ENCODE measurements at regions not wholly inside any gene's neighbourhood (a gene's known extent, or its start where the extent isn't known, plus 50 kb on each side); places are given as distances from the start of the nearest gene placed in this dataset.
A peak's percentile ranks its signal among the peaks of the same experiment; 100 is the strongest.
"Not testable (repeated sequence)": the region's sequence is repeated elsewhere in the genome, so short reads cannot be mapped to it uniquely, and the experiment has no call there.

DNA sequence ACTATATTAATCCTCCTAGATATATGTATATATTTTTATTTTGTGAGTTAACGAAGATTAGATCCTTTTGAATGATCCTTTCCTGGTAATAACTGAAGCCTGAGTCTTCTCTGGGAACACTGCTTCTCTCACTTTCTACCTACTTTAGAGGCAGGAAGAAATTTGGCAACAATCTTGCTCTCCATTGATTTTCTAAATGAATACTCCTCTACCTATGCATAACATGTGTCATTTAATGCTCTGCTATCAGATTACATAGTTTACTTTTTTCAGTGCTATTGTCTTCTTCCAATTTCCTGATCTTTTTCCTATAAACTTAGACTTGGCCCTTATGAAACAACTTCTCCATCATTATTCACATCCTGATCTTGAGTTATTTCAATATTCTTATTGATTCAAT, 60.4 kb upstream of the PDHA2 start:
- no peak for DNase-seq (ENCODE audit: low spot score)

DNA sequence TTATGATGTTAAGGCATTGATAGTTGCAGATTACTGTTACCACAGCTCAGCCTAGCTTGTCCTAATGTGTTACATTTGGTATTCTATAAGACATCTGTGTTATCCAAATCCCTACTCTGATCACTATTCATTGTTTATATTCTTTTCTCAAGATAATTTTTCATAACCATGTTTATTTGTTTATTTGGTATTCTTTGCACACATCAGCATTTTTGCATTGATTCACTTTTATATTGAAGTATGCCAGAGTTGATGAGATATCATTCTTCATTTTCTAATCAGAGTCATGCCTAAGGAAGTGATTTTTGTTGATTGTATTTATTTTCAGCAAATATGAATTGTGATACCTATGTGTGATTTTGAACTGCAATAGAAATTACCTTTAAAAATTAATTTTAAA, 61.2 kb upstream of the PDHA2 start:
- DNase-seq (ENCODE audit: low spot score), result no peak

DNA sequence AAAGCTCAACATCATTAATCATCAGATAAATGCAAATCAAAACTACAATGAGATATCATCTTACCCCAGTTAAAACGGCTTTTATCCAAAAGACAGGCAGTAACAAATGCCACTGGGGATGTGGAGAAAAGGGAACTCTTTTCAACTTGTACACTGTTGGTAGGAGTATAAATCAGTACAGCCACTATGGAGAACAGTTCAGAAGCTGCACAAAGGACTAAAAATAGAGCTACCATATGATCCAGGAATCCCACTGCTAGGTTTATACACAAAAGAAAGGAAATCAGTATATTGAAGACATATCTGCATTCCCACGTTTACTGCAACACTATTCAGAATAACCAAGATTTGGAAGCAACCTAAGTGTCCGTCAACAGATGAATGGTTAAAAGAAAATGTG, 69.3 kb upstream of the PDHA2 start:
- DNase-seq (ENCODE audit: low spot score), result not testable (repeated sequence)

DNA sequence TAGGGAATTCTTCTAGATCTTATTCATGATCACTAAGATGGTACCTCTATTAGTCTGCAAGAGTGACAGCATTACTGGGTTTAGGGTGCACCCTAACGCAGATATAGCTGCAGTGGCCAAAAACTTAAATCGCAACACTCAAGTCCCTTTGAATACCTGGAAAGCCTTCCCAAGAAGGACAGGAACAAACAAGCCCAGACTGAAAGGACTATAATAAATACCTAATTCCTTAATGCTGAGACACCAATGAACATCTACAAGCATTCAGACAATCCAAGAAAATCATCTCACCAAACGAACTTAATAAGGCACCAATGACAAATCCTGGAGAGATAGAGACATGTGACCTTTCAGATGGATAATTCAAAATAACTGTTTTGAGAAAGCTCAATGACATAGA, 74.9 kb upstream of the PDHA2 start:
- DNase-seq (ENCODE audit: low spot score), result no peak

DNA sequence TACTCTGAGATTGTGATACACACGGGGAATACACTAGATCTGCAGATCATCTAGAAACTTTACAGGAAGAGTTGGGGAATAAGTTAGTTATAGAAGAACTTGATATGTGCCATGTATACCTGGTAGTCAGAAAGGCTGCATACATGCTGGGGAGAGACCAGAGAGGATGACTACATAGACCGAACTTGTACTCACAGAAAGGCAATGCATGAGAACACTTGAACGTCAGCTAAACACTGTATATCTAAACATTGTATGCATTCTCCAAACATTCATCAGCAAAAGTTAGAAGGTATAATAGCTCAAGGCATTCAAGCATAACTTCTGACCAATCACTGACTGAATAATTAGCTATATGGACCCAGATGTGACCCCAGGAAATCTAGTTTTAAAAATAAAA, 78.0 kb upstream of the PDHA2 start:
- DNase-seq (ENCODE audit: low spot score), result no peak

DNA sequence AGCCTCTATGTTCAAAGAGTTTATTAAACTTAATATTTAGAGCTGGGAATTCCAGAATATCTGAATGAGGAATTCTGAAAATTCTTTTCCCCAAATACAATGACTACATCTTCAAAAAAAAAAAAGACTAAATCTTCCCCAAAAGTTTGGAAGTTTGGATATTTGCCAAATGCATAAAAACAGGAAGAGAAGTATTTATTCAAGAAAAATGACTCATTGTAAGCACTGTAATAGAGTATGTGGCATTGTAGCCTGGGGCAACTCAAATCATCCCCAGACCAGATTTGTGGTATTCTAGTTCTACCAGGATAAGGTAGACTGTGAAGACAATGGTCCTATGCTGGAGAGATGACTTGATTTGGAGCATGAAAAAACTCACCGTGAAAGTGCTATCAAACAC, 78.5 kb upstream of the PDHA2 start:
- DNase-seq (ENCODE audit: low spot score), result peak; percentile 13

DNA sequence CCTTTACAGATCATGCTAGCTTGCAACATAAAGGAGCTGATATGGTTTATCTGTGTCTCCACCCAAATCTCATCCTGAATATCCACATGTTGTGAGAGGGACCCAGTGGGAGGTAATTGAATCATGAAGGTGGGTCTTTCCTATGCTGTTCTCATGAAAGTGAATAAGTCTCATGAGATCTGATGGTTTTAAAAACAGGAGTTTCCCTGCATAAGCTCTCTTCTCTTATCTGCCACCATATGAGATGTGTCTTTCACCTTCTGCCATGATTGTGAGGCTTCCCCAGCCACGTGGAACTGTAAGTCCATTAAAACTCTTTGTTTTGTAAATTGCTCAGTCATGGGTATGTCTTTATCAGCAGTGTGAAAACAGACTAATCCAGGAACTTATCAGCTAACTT, 79.2 kb upstream of the PDHA2 start:
- DNase-seq (ENCODE audit: low spot score), result not testable (repeated sequence)

DNA sequence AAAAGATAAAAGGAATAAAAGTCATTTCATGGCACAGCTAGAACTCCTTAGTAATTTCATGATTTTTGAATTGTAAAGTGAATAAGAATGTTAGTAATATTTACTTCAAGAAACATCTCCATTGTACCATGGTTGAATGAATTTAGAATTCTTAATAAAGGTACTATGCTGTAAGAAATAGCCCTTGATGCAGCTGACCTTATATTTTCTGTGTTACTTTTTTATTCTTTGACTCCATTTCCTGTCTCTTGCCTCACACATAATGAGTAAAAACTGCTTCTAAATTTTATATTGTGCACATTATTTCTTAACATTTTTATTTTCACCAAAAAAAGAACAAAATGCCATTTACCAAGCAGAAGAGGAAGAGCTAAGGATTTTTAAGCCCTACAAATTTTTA, 81.9 kb upstream of the PDHA2 start:
- DNase-seq (ENCODE audit: low spot score), result no peak

DNA sequence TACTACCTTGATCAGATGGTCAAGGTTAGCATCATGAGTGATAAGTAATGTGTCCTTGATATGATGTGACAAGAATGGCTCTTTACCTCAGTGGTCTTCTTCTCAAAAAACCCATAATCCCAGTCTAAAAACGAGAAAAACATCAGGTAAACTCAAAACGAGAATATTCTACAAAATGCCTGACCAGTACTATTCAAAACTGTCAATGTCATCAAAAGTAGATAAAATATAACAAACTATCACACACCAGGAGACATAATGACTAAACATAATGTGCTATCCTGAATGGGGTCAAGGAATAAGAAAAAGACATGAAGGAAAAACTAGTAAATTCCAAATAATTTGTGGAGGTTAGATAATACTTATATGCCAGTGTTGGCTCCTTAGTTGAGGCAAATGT, 85.2 kb upstream of the PDHA2 start:
- no peak for DNase-seq (ENCODE audit: low spot score)

DNA sequence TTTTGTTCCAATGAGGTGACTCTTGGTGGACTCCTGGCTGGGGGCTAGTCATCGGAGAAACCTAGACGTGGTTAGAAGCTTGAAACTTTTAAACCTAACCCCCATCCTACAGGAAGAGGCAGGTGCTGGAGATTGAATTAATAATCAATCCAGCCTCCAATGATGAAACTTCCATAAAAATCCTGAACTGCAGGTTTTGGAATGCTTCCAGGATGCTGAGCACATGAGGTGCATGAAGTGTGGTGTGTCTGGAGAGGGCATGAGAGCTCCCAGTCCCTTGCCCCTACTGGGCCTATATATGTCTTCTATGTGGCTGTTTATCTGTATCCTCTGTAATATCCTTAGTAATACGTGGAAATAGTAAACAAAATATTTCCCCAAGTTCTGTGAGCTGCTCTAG, 90.7 kb upstream of the PDHA2 start:
- no peak for DNase-seq (ENCODE audit: low spot score)

DNA sequence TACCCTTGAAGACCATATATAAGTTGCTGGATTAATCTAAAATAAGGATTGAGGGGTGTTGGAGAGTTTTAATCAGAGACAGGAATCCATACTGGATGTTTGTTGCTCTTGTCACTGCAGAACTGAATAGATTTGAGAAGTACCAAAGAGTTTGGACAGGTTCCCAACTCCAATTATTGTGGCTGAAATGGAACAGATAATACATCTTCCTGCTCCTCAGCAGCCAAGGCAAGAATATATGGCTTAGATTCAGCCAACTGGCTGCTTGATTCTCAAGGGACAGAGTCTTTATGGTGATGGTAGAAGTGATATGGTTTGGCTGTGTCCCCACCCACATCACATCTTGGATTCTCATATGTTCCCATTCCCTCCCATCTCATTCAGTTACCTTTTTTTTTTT, 97.0 kb upstream of the PDHA2 start:
- DNase-seq (ENCODE audit: low spot score), result no peak

DNA sequence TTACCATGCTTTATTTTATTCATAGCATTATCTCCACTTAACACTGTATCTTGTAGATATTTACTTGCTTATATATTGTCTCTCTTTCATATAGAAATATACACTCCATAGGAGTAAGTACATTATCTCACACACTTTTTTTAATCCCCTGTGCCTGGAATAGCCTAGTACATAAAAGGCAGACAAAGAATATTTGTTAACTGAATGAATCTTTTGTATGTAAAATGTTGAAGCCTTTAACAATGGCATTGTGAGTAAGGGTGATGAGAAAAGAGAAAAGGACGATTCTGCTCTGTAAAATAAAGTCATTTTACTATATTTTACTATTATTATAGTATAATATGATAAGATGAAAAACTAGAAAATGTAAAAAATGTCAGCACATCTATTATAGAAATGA, 97.7 kb upstream of the PDHA2 start:
- DNase-seq (ENCODE audit: low spot score), result no peak

DNA sequence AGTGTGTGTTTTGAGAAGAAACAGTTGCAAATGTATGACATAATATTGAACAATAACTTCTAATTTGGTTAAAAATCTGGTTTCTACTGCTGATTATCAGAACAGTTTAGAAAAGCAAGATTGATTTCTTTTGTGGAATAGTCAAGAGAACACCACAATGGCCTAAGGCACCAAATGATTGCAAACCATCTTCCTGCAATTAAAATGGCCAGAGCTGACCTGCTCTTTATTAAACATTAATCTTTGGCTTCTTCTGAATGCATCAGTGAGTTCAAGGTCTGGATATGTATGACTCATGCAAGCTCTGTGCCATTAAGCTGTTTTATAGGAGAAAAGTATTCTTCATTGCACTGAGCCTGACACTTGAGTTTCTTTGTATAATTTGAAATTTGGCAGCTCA, 107.8 kb upstream of the PDHA2 start:
- DNase-seq (ENCODE audit: low spot score), result peak; percentile 37

DNA sequence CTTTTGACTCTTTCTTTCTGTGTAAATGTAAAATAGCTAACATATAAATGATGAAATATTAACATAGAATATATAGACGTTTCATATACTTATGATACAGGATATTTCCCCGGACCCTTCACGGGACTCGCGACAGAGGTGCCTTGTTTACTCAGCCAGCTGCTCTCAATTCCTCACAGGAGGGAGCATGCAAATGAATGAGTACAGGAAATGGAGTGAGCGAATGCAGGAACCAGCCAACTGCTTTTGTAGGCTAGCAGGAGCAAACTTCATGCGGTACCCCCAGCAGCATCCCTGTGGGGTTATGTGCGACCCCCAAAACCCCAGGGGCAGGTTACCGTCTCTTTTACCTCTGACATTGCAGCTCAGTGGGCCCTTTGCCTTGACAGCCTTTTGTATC, 110.3 kb upstream of the PDHA2 start:
- no peak for DNase-seq (ENCODE audit: low spot score)

DNA sequence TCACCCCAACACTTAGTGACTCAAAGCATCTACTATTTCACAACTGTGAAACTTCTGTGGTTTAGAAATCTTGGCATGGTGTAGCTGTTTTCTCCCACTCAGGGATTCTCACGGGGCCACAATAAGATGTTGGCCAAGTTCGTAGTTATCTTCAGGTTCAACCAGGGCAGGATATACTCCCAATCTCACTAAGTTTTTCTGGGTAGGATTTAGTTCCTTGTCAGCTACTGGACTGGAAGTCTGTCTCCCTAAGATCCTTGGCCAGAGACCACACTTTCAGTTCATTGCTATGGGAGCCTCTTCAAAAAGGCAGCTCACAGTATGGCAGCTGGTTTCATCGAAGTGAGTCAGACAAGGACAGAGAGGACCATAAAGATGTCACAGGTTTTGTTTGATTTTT, 111.7 kb upstream of the PDHA2 start:
- DNase-seq (ENCODE audit: low spot score), result no peak

DNA sequence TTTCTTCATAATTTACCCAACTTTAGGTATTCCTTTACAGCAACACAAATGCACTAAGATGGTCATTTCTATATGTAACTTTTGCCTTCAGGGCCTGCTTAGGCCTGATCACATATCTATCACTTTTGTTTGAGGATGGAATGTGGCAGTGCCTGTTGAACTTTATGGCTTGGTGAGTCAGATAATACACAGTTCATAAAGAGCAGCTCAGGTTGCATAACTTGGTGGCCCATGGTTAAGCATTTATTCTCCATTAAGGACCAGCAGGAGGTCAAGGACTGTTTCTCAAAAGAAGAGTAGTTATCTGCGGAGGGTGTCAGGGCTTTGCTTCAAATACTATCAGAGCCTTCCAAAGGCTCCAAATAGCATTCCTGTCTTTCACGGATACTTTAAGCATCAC, 124.1 kb upstream of the PDHA2 start:
- DNase-seq (ENCODE audit: low spot score), result peak; percentile 10

DNA sequence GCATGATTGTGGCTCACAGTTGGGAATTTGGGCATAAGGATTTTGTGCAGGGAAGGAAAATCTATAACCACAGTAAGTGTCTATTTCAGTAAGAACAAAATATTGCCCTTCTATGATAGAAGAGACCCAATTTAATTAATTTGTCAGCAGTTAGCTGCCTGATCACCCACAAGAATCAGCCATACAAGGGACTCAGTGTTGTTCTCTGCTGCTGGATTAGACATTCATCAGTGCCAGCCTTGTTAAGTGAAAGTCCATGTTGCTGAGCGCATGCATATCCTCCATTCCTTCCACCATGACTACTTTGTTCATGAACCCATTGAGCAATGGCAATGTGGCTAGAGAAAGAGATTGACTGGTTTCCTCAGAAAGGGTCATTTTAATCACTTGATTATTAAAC, 125.3 kb upstream of the PDHA2 start:
- DNase-seq (ENCODE audit: low spot score), result no peak

DNA sequence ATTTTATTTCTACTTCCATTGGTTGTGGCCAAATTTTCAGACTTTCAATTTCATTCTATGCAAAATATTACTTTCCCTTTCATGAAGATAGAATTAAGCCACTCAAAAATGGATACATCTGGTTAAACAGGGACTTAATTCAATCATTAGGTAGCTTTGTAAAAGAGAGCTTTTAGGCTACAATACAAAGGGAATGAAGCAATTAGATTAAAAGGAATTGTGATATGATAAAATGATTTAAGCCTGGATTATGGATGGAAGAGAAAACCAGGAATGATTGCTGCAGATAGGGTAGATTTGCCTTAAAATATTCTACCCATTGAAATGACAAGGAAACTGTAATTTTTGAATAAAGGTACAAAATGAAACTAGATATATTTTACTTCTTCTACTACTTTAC, 134.6 kb upstream of the PDHA2 start:
- no peak for DNase-seq (ENCODE audit: low spot score)

DNA sequence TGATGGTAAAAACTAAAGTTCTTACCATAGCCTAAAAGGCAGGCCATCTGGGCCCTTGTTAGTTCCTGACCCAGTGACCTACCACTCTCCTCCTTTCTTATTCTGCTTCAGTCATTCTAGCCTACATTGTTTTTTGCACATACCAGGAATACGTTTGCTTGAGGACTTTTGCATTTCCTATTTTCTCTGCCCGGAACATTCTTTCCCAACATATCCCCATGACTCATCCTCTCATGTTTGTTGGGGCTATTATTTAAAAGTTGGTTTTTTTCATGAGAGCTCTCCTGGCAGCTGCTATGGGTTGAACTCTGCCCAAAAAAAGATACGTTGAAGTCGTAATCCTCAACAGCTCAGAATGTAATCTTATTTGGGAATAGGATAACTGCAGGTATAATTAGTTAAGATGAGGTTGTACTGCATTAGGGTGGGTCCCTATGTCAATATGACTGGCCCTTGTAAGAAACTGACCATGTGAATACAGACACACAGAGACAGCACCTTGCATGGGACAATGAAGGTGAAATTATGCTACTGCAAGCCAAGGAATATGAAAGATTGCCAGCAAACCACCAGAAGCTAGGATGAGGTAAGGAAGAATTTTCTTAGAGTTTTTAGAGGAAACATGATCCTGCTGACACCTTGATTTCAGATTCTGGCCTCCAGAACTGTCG, 138.3 kb upstream of the PDHA2 start:
- peak; percentile 56 for DNase-seq (ENCODE audit: low spot score)

DNA sequence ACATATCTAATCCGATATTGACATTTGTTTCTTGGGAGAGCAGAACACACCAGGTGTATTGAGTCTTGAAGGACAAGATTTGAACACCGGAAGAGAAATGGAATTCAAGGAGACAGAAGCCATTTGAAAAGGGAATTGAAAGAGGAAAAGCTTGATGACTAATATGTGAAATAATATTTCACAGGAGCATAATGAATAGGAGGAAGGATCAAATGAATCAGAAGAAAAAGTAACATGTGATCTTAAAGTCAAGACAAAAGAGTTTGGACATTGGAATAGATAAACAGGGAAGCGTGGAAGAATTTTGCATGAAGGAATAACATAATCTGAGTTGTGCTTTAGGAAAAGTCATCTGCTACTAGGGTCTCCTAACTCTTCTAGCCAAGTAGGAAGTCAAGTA, 145.5 kb upstream of the PDHA2 start:
- DNase-seq (ENCODE audit: low spot score), result no peak

DNA sequence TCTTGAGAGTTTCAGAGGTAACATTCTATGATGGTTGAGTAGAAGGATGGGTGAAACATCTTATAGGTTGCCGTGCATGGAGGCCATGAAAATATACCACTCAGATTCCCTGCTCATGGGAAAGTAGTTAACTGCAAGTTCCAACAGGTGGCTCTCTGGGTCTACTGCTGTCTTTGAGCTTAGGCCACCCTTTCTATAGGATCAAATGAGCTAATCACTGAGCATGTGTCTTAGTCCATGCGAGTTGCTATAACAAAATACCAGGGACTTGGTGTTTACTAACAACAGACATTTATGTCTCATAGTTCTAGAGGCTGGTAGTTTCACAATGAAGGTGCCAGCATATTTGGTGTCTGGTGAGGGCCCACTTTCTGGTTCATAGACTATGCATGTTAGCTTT, 144.8 kb upstream of the UNC5C start:
- no peak for DNase-seq (ENCODE audit: low spot score)

DNA sequence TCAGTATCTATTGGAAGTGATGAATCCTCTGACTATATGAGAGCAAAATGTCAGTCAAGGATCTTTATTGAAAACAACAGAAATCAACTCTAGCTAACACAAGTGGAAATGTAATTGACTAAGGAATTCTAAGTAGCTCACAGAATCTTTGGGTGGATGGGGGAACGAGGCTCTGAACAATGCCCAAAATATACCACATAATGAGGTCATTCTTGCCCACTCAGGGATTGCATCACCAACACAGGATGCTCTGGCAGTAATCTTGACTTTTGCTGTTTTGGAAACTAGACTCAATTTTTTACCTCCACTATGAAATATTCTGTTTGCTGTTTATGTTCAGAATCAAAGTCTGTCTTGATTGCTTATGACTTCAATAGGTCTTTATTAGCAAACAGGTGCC, 127.4 kb upstream of the UNC5C start:
- no peak for DNase-seq (ENCODE audit: low spot score)

DNA sequence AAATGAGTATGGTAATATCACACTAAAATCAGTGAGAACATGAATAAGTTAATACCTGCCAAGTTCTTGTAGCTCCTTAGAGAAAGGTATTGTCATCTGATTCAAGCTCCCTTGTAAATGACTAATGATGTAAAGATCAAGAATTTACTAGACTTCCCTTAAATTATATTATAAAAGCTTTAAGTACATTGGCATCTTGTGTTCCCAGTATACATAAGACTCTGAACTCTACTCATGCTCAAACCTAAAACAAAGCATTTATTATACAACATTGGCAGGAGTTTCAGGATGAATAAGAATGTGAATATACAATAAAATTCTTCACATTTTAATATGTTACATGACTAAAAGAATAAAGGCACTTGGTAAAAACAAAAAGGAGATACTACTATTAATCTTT, 126.8 kb upstream of the UNC5C start:
- no peak for DNase-seq (ENCODE audit: low spot score)

DNA sequence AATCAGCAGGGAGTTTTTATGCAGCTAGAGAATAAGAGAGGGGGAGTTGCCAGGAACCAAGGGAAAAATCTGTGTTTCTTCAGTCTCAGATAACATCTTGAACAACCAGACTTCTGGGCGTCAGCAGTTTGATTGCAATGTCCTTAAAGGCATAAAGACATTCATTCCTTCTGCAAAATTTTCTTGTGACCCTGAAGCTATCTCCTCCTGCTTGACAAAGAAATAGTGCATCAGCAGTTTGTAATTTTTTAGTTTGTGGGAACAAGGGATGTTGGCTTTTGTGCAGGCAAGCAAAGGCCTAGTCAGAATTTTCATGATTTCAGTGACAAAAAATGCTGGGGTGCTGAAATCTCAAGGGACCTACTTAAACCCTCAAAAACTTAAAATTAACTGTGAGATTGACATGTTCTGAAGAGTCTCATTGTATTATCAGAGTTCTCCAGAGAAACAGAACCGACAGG, 125.8 kb upstream of the UNC5C start:
- DNase-seq (ENCODE audit: low spot score), result peak; percentile 56

Measured in umbilical cord (tissue), 1 donor.